NCI-H2227 (cell line): ENCODE measurements at regions not wholly inside any gene's neighbourhood (a gene's known extent, or its start where the extent isn't known, plus 50 kb on each side); places are given as distances from the start of the nearest gene placed in this dataset.

ENCODE experiments used
- DNase-seq: peaks from one replicate; lab custom pipeline; 2025; ENCODE audit not compliant: unreplicated experiment; lab: John Stamatoyannopoulos, UW

GRCh38 chr13:109867766-109868165 is 81.4 kb upstream of the IRS2 start:
- DNase-seq = no peak

DNA sequence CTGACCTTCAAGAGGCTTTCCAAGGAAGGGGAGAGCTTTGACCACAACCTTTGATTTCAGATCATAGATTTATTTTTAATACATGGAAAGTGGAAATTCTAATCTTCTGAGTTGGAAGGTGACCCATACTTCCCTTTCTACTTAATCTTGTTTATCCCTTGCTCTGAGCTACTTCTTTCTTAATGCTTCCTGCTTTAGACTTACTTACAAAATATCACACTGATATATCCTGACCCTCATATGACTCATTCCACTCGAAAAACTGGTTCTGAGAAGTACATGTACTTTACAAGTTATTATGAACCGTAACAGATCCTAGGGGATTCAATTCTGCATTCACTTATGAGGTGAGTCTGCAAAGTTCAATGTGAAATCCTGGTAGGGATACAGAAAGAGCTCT is 76.2 kb upstream of the IRS2 start:
- DNase-seq = no peak

DNA sequence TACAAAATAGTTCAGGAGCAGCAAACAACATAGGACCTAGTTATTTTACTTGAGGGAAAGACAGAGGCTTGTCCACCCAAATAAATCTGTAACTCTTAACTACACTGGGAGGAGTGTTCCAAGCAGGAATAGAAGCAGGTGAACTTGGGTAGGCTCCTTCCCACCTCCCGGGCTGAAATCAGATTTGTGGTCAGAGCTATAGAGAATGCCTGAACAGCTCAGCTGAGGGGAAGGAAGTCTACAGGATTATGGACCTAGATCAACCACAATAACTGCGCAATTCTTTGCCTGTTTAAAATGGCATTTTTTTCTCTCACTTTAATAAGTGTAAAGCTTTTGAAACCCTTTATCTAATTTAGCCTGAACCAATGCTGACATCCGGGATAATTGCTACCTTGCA is 73.5 kb upstream of the IRS2 start:
- no peak for DNase-seq

GRCh38 chr13:109859216-109859835 is 72.9 kb upstream of the IRS2 start:
- no peak for DNase-seq

DNA sequence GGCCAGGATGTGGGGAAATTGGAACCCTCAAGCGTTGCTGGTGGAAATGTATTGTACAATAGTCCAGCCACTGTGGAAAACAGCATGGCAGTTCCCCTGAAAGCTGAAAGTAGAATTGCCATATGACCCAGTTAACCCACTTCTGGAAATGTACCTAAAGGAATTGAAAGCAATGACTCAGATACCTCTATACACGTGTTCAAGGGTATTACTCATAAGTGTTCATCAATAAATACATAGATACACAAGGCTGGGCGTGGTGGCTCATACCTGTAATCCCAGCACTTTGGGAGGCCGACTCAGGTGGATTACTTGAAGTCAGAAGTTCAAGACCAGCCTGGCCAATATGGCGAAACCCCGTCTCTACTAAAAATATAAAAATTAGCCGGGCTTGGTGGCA is 71.9 kb upstream of the IRS2 start:
- no peak for DNase-seq

DNA sequence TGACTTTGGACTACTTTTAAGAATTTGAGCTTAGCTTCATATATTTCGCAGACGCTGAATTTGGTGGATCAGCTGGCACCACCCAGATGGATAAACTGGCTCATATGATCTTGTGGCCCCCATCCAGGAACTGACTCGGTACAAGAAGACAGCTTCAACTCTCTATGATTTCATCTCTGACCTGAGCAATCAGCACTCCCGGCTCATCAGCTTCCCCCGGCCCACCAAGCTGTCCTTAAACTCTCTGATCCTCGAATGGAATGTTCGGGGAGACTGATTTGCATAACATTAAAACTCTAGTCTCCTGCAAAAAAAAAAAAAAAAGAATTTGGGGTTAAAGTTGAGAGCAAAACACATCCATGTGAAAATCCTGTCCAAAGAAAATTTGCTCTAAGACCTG is 71.4 kb upstream of the IRS2 start:
- no peak for DNase-seq

DNA sequence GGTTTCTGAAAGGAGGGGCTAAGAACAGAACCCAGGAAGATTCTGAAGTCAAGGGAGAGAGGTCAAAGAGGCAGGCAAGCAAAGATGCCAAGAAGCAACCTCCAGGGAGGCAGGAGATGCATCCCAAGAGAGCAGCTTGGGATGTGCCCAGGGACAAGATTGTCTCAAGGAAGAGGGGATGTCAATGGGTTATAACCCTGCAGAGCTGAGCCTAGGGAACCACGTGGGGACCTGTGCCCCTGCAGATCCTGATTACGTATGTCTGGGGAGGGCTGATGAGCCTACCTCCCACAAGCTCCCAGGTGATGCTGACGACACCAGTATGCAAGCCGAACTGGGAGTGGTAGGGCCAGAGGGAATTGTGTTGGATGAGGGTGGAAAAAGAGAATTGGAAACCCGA is 70.9 kb upstream of the IRS2 start:
- DNase-seq = no peak

GRCh38 chr13:109856350-109856749 is 70.0 kb upstream of the IRS2 start:
- no peak for DNase-seq

GRCh38 chr13:109853153-109853552 is 66.8 kb upstream of the IRS2 start:
- DNase-seq = no peak

GRCh38 chr13:109846185-109846584 is 59.8 kb upstream of the IRS2 start:
- DNase-seq = no peak

DNA sequence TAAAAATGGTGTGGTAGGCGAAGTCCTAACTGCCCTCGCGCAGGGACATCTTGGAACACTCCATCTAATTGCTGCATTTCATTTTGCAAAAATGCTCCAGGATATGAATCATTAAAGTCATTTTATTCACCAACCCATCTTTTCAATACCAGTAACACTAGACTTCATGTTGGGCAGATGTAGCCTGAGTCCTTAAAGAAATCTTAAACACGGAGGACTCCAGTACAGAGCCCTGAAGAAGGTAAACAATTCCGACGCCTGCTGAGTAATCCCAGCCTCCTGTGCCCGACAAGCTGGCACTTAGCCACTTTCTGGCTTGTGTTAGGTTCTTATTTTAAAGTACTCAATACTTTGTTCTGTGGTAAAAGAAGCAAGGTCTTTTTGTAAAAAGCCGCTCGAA is 58.0 kb upstream of the IRS2 start:
- no peak for DNase-seq

- DNase-seq = no peak
Observed at GRCh38 chr13:109843695-109844094, 57.3 kb upstream of the IRS2 start.

DNA sequence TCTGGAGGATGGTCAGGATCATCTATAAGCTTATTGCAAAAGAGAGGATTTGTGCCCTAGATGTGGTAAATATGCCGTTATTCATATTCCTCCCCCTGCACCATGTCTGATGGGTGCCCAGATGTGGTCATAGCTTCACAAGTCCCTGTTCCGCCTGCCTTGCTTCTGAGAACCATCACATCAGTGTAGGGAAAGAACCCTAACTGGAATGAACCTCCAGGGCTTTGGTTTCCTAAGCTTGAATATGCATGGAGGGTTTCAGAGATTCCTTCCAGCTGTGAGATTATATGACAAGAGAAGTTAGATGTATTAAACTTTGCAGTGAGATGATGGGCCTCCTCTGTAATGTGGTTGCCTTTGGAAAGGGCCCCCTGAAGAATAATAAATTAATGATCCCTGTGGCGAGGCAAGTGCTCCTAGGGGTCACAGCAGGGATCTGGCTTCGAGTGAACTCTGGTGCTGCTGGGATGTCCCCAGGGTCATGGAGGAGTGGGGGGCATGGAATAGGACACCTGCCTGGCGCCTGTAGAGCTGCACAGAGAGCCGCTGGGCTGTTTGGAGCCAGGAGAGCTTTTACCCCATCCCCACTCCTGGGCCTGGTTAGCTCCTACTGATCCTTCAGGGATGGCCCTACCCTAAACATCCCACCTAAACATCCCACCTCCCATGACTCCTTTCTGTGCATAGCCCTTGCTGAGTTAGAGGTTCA is 56.0 kb upstream of the IRS2 start:
- DNase-seq = no peak

DNA sequence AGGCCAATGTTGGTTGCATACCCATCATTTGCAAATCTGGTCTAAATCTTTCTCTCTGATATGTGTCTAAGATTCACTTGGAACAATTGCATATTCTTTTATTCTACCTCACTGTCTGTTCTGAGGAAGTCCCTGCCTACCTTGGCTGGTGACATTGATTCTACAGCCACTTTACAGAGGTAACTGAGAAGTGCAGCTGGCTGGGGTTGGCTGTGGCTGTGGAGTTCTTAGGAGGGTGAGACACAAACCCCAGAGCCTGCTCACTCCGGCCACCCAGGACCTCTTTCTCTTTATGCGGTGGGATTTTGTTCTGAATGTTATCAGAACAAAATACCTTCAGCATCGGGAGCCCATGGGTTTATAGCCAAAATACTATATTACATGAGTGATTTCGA is 54.5 kb upstream of the IRS2 start:
- DNase-seq = no peak

DNA sequence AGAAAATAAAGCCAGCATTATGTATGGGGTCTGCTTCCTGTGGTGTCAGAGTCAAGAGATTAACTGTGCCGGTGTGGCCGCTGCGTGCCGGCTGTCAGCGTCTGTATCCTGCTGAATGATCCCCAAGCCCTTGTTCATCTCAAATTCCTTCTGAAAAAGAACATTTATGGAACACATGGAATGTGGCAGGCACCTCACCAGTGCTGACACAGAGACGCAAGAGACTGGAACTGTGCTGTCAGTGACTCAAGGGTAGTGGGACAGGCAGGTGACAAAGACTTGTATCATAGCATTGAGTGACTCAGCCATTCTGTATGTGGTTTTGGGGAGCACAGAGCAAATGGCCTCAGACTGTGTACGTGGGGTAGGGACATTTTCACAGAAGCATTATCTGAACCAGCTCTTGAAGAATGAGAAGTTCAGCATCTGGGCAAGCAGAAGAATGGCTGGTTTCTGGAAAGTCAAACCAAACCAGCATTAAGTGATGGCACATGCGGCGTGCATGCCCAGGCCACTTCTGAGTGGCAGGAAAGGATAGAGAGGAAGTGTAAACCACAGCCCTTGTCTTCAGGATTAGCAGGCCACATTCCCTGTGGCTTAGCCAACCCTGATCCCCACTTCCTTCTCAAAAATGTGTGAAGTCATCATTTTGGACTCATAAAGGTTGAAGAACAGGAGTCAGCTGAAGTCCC is 54.0 kb upstream of the IRS2 start:
- no peak for DNase-seq

- no peak for DNase-seq
Observed at GRCh38 chr13:109836629-109837607, 50.5 kb upstream of the IRS2 start.
